ENCODE measurements at regions not wholly inside any gene's neighbourhood (a gene's known extent, or its start where the extent isn't known, plus 50 kb on each side); places are given as distances from the start of the nearest gene placed in this dataset.

GRCh38 chr7:94300176-94300835 is 94.4 kb upstream of the COL1A2 start:
- H3K9me3 ChIP-seq (ENCODE audit: insufficient read depth in 2 of 2, low read depth in 1 of 2, low read length in 1 of 2), result no peaks in the 10 kb centered on the region
- H2AK5ac ChIP-seq (ENCODE audit: low read depth, low read length), result peak overlapping the region; percentile 46; the same call in 1 of the 2 replicates
- WGBS, 2 experiments (ENCODE audit: extremely low coverage in 1 of 2, insufficient coverage in 1 of 2, insufficient read length in 1 of 2, insufficient replicate concordance in 2 of 2, low coverage in 1 of 2, low lambda C conversion rate in 2 of 2, missing lambda C conversion rate in 1 of 2), result 81% methylated on average over 8 of the region's 8 CpGs; no CpG with 5 or more reads in 1 of the 2 experiments
- H3K27ac ChIP-seq (ENCODE audit: low read depth, low read length), result no peak overlapping the region
- no peaks in the 10 kb centered on the region for H3K36me3 ChIP-seq (ENCODE audit: control insufficient read depth in 2 of 4, insufficient read depth in 4 of 4, low read length in 3 of 4)
- H3K4ac ChIP-seq (replicated peaks; ENCODE audit: insufficient read length, low read depth, low read length), result no peak overlapping the region
- peak overlapping the region; percentile 41; the same call in 1 of the 2 replicates for H2BK12ac ChIP-seq (ENCODE audit: low read depth, low read length)
- no peak for DNase-seq (ENCODE audit: low read depth in 1 of 2, low spot score in 2 of 2)
- no peak overlapping the region for H4K5ac ChIP-seq (ENCODE audit: insufficient read length, low read depth, low read length)
- H3K4me2 ChIP-seq (ENCODE audit: insufficient read depth in 1 of 2, low read depth in 2 of 2, low read length in 2 of 2), result peak overlapping the region in 1 of 2 experiments; percentile 64; a peak in 2 of 4 replicates
- H2BK15ac ChIP-seq (ENCODE audit: low read length), result 0 out of 2 replicates have a peak overlapping the region, but pooled peaks have one; percentile 31
- CTCF ChIA-PET (ENCODE audit: partially characterized antibody), result interaction anchor here (0.8 to 18.5 kb wide), 5 partner anchors 11 to 136 kb away, joined by 3 to 372 read pairs (median 10); partner anchors contain the start of gene COL1A2
- no peaks in the 10 kb centered on the region for H3K79me1 ChIP-seq (ENCODE audit: low read depth, low read length)
- H2BK5ac ChIP-seq (ENCODE audit: low read depth, low read length), result no peak overlapping the region; the same call in 1 of the 2 replicates
- no peak overlapping the region for H2AFZ ChIP-seq (ENCODE audit: low read length)
- POLR2A ChIA-PET (ENCODE audit: partially characterized antibody), result interaction anchor here (0.6 to 2.5 kb wide), 2 partner anchors 95 to 150 kb away, joined by 3 to 12 read pairs; partner anchors contain the start of gene COL1A2
- H3K9ac ChIP-seq (replicated peaks in 1 of 4; ENCODE audit: extremely low read depth in 1 of 4, low read depth in 3 of 4, low read length in 3 of 4), result no peak overlapping the region
- H3K27me3 ChIP-seq (replicated peaks in 1 of 4; ENCODE audit: control insufficient read depth in 3 of 4, extremely low read depth in 1 of 4, insufficient read depth in 3 of 4, low read length in 3 of 4), result peaks cover 0 to 1% (median 0%) of the 10 kb centered on the region in 4 experiments; a peak in 1 of 7 replicates
- no peak overlapping the region for H3K23ac ChIP-seq (ENCODE audit: insufficient read length)
- no peak for FAIRE-seq
- no peak overlapping the region for H4K91ac ChIP-seq (replicated peaks; ENCODE audit: insufficient read length, low read length)
- no peak overlapping the region for H3K14ac ChIP-seq (ENCODE audit: insufficient read length)
- H3K79me2 ChIP-seq (ENCODE audit: control insufficient read depth in 1 of 2, insufficient read depth in 2 of 2, low read length in 2 of 2), result no peaks in the 10 kb centered on the region
- H4K8ac ChIP-seq (ENCODE audit: extremely low read depth, insufficient read depth, low read length), result no peak overlapping the region
- H3K4me1 ChIP-seq (replicated peaks in 1 of 4; ENCODE audit: control insufficient read depth in 3 of 4, insufficient read depth in 4 of 4, low read length in 3 of 4), result peaks cover 3 to 23% (median 8%) of the 10 kb centered on the region in 4 experiments; a peak in 6 of 7 replicates
- 0 out of 2 replicates have a peak overlapping the region, but pooled peaks have one; percentile 21 for H3K18ac ChIP-seq (ENCODE audit: extremely low read depth, low read length)
- no peak overlapping the region for H2BK120ac ChIP-seq (replicated peaks; ENCODE audit: low read depth, low read length)
- peak overlapping the region; percentile 40; the same call in 1 of the 2 replicates for H2BK20ac ChIP-seq (ENCODE audit: low read length)
- H3K4me3 ChIP-seq (ENCODE audit: extremely low read depth in 1 of 4, insufficient read depth in 2 of 4, low read depth in 3 of 4, low read length in 4 of 4), result no peak overlapping the region
- H3K56ac ChIP-seq (replicated peaks; ENCODE audit: insufficient read length, low read depth, low read length), result no peak overlapping the region
- no peaks in the 10 kb centered on the region for H4K20me1 ChIP-seq (replicated peaks in 1 of 2; ENCODE audit: control insufficient read depth in 1 of 2, insufficient read depth in 2 of 2, low read length in 2 of 2)
- peaks cover 2% of the 10 kb centered on the region; the same call in 1 of the 2 replicates for H3K23me2 ChIP-seq (ENCODE audit: low read depth, low read length)
- TF ChIP-seq POU5F1 (IDR thresholded peaks at IDR 0.05; ENCODE audit: low read depth, low read length) (no peak), EP300 (IDR thresholded peaks at IDR 0.05; ENCODE audit: borderline replicate concordance in 1 of 2, low read depth in 2 of 2, low read length in 2 of 2) (no peak), CEBPB (IDR thresholded peaks at IDR 0.05; ENCODE audit: low read depth, low read length) (no peak), SIX5 (IDR thresholded peaks at IDR 0.05; ENCODE audit: low read depth, low read length) (no peak), MAFK (IDR thresholded peaks at IDR 0.05; ENCODE audit: low read depth, low read length) (no peak), PHF8 (conservative IDR thresholded peaks at IDR 0.05; ENCODE audit: low read depth, low read length) (no peak)
- TF ChIP-seq, protein P1, sequence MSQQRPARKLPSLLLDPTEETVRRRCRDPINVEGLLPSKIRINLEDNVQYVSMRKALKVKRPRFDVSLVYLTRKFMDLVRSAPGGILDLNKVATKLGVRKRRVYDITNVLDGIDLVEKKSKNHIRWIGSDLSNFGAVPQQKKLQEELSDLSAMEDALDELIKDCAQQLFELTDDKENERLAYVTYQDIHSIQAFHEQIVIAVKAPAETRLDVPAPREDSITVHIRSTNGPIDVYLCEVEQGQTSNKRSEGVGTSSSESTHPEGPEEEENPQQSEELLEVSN (IDR thresholded peaks at IDR 0.05), result no peak
- TF ChIP-seq, protein P2, sequence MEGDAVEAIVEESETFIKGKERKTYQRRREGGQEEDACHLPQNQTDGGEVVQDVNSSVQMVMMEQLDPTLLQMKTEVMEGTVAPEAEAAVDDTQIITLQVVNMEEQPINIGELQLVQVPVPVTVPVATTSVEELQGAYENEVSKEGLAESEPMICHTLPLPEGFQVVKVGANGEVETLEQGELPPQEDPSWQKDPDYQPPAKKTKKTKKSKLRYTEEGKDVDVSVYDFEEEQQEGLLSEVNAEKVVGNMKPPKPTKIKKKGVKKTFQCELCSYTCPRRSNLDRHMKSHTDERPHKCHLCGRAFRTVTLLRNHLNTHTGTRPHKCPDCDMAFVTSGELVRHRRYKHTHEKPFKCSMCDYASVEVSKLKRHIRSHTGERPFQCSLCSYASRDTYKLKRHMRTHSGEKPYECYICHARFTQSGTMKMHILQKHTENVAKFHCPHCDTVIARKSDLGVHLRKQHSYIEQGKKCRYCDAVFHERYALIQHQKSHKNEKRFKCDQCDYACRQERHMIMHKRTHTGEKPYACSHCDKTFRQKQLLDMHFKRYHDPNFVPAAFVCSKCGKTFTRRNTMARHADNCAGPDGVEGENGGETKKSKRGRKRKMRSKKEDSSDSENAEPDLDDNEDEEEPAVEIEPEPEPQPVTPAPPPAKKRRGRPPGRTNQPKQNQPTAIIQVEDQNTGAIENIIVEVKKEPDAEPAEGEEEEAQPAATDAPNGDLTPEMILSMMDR (IDR thresholded peaks at IDR 0.05; ENCODE audit: control extremely low read depth in 1 of 3, insufficient read depth in 1 of 3, low read depth in 1 of 3, low read length in 3 of 3), result no peak

Measured in H1 (cell line).